SU-DHL-6 (cell line): ENCODE measurements at regions not wholly inside any gene's neighbourhood (a gene's known extent, or its start where the extent isn't known, plus 50 kb on each side); places are given as distances from the start of the nearest gene placed in this dataset.

Source experiments
- CTCF ChIP-seq: fragments of 200-600 bp; sonication (generic); IDR thresholded peaks from one replicate; pipeline ENCODE4 v1.5.1; 2017; ENCODE audit warnings: antibody characterized with exemption, mild to moderate bottlenecking, low read length, moderate library complexity; ENCODE audit not compliant: insufficient read depth, poor library complexity, severe bottlenecking
- EZH2phosphoT487 ChIP-seq: fragments of 200-600 bp; sonication (generic), shearing (Covaris generic); conservative IDR thresholded peaks from 2 replicates; pipeline ENCODE4 v1.6.1; 2018; ENCODE audit warnings: mild to moderate bottlenecking, antibody characterized with exemption, low read length, moderate library complexity, mixed read lengths

GRCh38 chr11:15526859-15527450 lies 412.2 kb downstream of the INSC start:
- TF ChIP-seq CTCF (no peak), EZH2phosphoT487 (no peak)
